Testis (tissue), 2 donors: ENCODE measurements at regions not wholly inside any gene's neighbourhood (a gene's known extent, or its start where the extent isn't known, plus 50 kb on each side); places are given as distances from the start of the nearest gene placed in this dataset.

Experiments used
- DNase-seq: peaks from one replicate; pipeline ENCODE4 v3.0.0-alpha.2; 2019
- H3K27ac ChIP-seq, 2 donors: fragments of 200-600 bp; sonication (generic); one replicate each; pipeline ENCODE4 v1.5.1; 2019
- H3K27me3 ChIP-seq: fragments of 200-600 bp; sonication (generic); one replicate; pipeline ENCODE4 v1.5.1; 2019
- H3K36me3 ChIP-seq: fragments of 200-600 bp; sonication (generic); one replicate; pipeline ENCODE4 v1.5.1; 2017; ENCODE audit warnings: low read depth; ENCODE audit errors: missing control alignments
- H3K4me1 ChIP-seq: fragments of 200-600 bp; sonication (generic); one replicate; pipeline ENCODE4 v1.5.1; 2019
- H3K4me3 ChIP-seq, 2 donors: fragments of 200-600 bp; sonication (generic); one replicate each; pipeline ENCODE4 v1.5.1; 2017 to 2019
- H3K9me3 ChIP-seq: fragments of 200-600 bp; sonication (generic); one replicate; pipeline ENCODE4 v1.5.1; 2017
- POLR2A ChIP-seq: fragments of 450-650 bp; IDR thresholded peaks from one replicate; pipeline ENCODE4 v1.6.1; 2017; ENCODE audit warnings: antibody characterized with exemption, mild to moderate bottlenecking, moderate library complexity
- WGBS, 2 donors: methylation state at CpG; one replicate each; pipeline ENCODE4 v1.1.5; 2018; 5-methylcytosine and 5-hydroxymethylcytosine counted together
- intact Hi-C: fragments of 100-400 bp; cut with DNase I; formaldehyde crosslinking; loops from one replicate; pipeline ENCODE4 v1.15.1; 2023; ENCODE audit warnings: low total_unique reads
- TF ChIP-seq, protein P1 (sequence below), 3 experiments: fragments of 450-650 bp in 2 of 3; fragments of 200-600 bp in 1 of 3; sonication (generic) in 1 of 3; IDR thresholded peaks; one replicate each; pipeline ENCODE4 v1.5.1; 2016 to 2019; ENCODE audit warnings: antibody characterized with exemption in 3 of 3, mild to moderate bottlenecking in 2 of 3, moderate library complexity in 1 of 3

DNA sequence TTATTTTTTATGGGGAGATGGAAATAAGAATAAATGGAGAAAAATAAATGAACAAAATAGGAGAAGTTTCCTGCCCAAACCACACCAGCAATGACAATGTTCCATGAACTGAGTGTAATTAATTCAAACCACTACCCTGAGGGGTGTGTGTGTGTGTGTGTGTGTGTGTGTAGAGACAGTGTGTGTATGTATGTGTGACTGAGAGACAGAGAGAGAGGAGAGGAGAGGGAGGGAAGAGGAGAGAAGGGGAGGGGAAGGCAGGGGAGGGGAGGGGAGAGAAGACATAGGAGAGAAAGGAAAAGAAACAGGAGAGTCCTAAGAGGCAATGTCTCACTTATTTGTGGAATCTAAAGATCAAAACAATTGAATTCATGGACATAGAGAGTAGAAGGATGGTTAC is 65.0 kb upstream of the POU2AF1 start:
- Histone ChIP-seq H3K4me1 (peaks cover 3% of the 10 kb centered on the region), H3K27ac (no peak overlapping the region), H3K36me3 (no peaks in the 10 kb centered on the region), H3K9me3 (no peaks in the 10 kb centered on the region), H3K4me3 (no peak overlapping the region), H3K27me3 (no peaks in the 10 kb centered on the region)
- intact Hi-C loops = loop anchor here (5.0 kb wide), 1 partner anchor 162 kb away; no protein-coding TSS in a partner anchor
- TF ChIP-seq, protein P1, sequence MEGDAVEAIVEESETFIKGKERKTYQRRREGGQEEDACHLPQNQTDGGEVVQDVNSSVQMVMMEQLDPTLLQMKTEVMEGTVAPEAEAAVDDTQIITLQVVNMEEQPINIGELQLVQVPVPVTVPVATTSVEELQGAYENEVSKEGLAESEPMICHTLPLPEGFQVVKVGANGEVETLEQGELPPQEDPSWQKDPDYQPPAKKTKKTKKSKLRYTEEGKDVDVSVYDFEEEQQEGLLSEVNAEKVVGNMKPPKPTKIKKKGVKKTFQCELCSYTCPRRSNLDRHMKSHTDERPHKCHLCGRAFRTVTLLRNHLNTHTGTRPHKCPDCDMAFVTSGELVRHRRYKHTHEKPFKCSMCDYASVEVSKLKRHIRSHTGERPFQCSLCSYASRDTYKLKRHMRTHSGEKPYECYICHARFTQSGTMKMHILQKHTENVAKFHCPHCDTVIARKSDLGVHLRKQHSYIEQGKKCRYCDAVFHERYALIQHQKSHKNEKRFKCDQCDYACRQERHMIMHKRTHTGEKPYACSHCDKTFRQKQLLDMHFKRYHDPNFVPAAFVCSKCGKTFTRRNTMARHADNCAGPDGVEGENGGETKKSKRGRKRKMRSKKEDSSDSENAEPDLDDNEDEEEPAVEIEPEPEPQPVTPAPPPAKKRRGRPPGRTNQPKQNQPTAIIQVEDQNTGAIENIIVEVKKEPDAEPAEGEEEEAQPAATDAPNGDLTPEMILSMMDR (IDR thresholded peaks at IDR 0.05) = no peak
- TF ChIP-seq POLR2A = no peak
- DNase-seq = no peak

DNA sequence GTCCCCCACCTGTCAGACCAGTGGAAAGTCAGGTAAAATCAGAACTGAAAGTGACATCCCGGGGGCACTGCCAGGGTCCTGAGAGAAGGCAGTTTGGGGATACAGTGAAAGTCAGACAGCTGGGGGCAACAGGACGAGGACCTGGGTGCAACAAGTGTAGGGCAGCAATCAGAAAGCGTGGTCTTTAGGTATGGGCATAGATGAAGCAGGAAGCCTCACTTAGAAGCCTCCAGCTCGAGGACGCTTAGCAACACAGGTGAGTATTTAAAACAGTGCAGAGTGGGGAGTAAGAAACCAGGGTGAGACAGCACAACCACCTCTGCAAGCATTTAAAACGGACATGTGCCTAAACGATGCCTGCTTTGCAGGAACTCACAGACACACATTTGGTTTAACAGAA is 64.6 kb upstream of the POU2AF1 start:
- no peak for DNase-seq
- Histone ChIP-seq H3K27me3 (no peaks in the 10 kb centered on the region), H3K4me3 (no peak overlapping the region), H3K9me3 (no peaks in the 10 kb centered on the region), H3K4me1 (peaks cover 3% of the 10 kb centered on the region), H3K36me3 (no peaks in the 10 kb centered on the region), H3K27ac (no peak overlapping the region)
- intact Hi-C loops = loop anchor here (5.0 kb wide), 1 partner anchor 161 kb away; no protein-coding TSS in a partner anchor
- no peak for TF ChIP-seq POLR2A
- TF ChIP-seq, protein P1 (IDR thresholded peaks at IDR 0.05) = no peak
- WGBS, 2 donors = 86 to 87% methylated on average over 7 of the region's 7 CpGs

DNA sequence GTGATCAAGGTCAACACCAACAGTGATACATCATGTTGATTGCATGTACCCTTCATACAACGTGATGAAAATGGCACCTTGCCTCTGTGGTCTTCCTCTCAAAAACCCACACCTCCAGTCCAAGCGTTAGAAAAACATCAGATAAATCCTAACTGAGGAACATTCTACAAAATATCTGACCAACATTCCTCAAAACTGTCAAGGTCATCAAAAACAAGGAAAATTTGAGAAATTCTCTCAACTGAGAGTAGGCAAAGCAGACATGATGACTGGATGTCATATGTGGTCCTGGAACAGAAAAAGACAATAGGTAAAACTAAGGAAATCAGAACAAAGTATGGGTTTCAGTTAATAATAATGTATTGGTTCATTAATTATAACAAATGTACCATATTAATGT is 64.0 kb upstream of the POU2AF1 start:
- DNase-seq = no peak
- Histone ChIP-seq H3K27ac (no peak overlapping the region), H3K4me3 (no peak overlapping the region), H3K27me3 (no peaks in the 10 kb centered on the region), H3K9me3 (no peaks in the 10 kb centered on the region), H3K36me3 (no peaks in the 10 kb centered on the region), H3K4me1 (peaks cover 3% of the 10 kb centered on the region)
- 69 to 85% methylated on average over 2 of the region's 2 CpGs for WGBS, 2 donors
- TF ChIP-seq, protein P1 (IDR thresholded peaks at IDR 0.05) = no peak
- TF ChIP-seq POLR2A = no peak
- intact Hi-C loops = loop anchor here (5.0 kb wide), 1 partner anchor 161 kb away; no protein-coding TSS in a partner anchor

DNA sequence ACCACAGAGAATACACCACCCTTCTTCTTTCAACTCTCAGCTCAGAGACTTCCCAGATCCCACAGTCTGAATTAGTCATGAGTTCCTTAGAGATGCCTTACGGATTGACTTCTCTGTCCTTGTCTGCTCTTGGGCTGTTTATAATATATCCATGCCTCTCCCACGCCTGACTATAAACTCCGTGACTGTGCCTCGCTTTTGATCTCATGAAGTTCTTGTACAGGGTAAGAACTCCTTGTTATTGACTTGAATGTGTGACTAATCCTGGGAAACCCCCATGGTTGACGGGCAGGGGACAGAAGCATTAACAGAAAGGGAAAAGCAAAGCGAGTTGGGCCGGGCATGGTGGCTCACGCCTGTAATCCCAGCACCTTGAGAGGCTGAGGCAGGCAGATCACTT is 62.4 kb upstream of the POU2AF1 start:
- DNase-seq = no peak
- no peaks in the 10 kb centered on the region for H3K36me3 ChIP-seq
- no peaks in the 10 kb centered on the region for H3K9me3 ChIP-seq
- no peaks in the 10 kb centered on the region for H3K27me3 ChIP-seq
- intact Hi-C loops = loop anchor here (5.0 kb wide), 1 partner anchor 159 kb away; no protein-coding TSS in a partner anchor
- peaks cover 12% of the 10 kb centered on the region for H3K4me1 ChIP-seq
- H3K4me3 ChIP-seq = no peak overlapping the region
- 77 to 92% methylated on average over 8 of the region's 8 CpGs for WGBS, 2 donors
- no peak overlapping the region for H3K27ac ChIP-seq
- TF ChIP-seq POLR2A = no peak
- TF ChIP-seq, protein P1 (IDR thresholded peaks at IDR 0.05) = no peak
